ENCODE measurements at regions not wholly inside any gene's neighbourhood (a gene's known extent, or its start where the extent isn't known, plus 50 kb on each side); places are given as distances from the start of the nearest gene placed in this dataset.

DNA sequence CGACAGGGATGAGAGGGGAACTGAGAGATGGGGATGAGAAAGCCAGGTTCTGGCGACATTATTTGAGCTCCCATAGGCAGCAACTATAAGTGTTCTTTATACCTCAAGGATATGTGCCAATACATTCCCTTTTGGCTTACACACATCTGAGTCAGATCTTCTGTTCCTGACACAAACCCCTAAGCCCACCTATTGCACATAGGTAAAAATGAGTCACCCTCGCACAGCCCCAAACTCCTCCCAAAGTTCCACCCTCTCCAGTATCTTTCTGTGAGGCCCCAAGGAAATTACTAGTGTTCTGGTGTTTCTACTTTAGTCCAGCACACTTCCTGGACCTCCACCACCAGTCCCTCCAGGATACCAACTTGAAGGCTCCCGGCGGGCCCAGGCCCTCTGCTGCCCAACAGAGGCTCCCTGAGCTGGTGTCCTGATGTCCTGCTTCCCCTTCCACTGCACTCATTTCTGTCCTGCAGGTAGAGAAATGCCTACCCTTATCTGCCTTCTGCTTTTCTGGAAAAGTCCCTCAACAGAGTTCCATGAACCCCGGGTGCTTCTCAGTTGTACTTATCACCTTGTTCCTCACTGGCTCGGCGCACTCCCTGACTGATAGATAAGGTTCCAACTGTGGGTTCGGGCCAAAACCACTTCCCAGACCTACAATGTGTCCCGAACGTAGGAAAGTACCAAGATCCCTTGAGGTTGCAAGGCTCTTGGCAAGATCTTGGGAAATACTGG, 125.5 kb downstream of the EN1 start:
- H3K4me3 ChIP-seq (ENCODE audit: low read depth, low read length), result no peak overlapping the region
- DNase-seq (ENCODE audit: low read depth), result no peak
- TF ChIP-seq, protein P1, sequence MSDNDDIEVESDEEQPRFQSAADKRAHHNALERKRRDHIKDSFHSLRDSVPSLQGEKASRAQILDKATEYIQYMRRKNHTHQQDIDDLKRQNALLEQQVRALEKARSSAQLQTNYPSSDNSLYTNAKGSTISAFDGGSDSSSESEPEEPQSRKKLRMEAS (IDR thresholded peaks at IDR 0.05; ENCODE audit: low read depth, low read length), result no peak
- no peak for TF ChIP-seq MYC (IDR thresholded peaks at IDR 0.05; ENCODE audit: low read depth, low read length)
- TF ChIP-seq, protein P2, sequence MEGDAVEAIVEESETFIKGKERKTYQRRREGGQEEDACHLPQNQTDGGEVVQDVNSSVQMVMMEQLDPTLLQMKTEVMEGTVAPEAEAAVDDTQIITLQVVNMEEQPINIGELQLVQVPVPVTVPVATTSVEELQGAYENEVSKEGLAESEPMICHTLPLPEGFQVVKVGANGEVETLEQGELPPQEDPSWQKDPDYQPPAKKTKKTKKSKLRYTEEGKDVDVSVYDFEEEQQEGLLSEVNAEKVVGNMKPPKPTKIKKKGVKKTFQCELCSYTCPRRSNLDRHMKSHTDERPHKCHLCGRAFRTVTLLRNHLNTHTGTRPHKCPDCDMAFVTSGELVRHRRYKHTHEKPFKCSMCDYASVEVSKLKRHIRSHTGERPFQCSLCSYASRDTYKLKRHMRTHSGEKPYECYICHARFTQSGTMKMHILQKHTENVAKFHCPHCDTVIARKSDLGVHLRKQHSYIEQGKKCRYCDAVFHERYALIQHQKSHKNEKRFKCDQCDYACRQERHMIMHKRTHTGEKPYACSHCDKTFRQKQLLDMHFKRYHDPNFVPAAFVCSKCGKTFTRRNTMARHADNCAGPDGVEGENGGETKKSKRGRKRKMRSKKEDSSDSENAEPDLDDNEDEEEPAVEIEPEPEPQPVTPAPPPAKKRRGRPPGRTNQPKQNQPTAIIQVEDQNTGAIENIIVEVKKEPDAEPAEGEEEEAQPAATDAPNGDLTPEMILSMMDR (IDR thresholded peaks at IDR 0.05; ENCODE audit: low read depth, low read length), result no peak
- TF ChIP-seq POLR2A (IDR thresholded peaks at IDR 0.05; ENCODE audit: extremely low read depth, insufficient read length), result no peak

DNA sequence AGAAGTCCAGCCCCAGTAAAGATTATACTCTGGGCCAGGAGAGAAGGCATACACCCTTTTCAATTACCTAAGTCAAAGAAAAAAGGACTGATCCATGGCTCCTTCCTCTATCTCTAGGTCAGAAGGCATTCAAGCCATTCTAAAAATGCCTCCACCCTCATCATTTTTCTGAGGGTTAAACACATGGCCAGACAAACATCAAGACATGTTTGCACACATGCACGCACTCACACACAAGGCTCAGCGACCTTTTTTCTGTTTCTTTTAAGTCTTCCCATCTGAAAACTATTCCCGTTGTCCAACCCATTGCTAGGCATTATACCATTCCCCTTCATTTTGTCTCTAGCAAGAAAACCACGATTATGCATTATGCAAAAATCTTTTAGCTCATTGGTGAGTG, 126.6 kb downstream of the EN1 start:
- no peak for DNase-seq (ENCODE audit: low read depth)
- no peak for TF ChIP-seq MYC (IDR thresholded peaks at IDR 0.05; ENCODE audit: low read depth, low read length)
- TF ChIP-seq, protein P2 (IDR thresholded peaks at IDR 0.05; ENCODE audit: low read depth, low read length), result no peak
- no peak for TF ChIP-seq POLR2A (IDR thresholded peaks at IDR 0.05; ENCODE audit: extremely low read depth, insufficient read length)
- TF ChIP-seq, protein P1 (IDR thresholded peaks at IDR 0.05; ENCODE audit: low read depth, low read length), result no peak
- H3K4me3 ChIP-seq (ENCODE audit: low read depth, low read length), result no peak overlapping the region

DNA sequence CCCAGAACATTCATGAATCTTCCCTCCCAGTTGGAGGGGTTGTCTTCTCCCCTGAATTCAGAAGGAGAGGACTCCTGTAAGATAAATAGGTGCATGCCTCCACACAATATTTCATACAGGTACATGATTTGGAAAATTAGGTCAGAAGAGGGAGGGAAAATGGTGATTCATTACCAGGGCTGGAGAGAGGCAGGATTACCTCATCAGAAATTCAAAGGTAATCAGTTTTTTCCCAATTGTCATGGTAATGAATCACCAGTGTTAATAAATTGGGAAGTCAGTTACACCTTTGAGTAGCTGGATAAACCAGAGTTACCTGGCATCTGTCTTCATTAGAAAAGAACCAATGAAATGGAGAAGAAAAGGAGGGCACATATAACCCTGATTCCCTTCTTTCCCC, 128.5 kb downstream of the EN1 start:
- H3K4me3 ChIP-seq (ENCODE audit: low read depth, low read length), result no peak overlapping the region
- no peak for DNase-seq (ENCODE audit: low read depth)
- TF ChIP-seq, protein P1 (IDR thresholded peaks at IDR 0.05; ENCODE audit: low read depth, low read length), result no peak
- TF ChIP-seq MYC (IDR thresholded peaks at IDR 0.05; ENCODE audit: low read depth, low read length) (no peak), POLR2A (IDR thresholded peaks at IDR 0.05; ENCODE audit: extremely low read depth, insufficient read length) (no peak)
- TF ChIP-seq, protein P2 (IDR thresholded peaks at IDR 0.05; ENCODE audit: low read depth, low read length), result no peak

DNA sequence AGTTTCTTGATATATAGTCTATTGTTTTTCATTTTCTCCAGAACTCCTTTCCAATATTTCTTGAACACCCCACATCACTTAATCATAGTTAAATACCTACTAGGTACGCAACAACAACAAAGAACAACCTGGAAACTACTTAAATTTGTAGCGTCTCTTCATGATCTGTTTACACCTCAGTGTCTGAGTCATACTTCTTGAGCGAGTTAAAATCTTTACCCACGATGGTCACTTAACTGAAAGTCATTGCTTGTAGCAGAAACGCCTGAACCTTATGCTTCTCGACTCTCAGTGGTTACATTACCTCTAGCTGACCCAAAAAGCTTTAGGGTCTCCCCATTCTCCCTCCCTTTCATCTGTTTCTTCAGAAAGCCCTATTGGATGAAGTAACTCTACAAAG, 131.3 kb downstream of the EN1 start:
- no peak overlapping the region for H3K4me3 ChIP-seq (ENCODE audit: low read depth, low read length)
- DNase-seq (ENCODE audit: low read depth), result no peak
- TF ChIP-seq MYC (IDR thresholded peaks at IDR 0.05; ENCODE audit: low read depth, low read length) (no peak), POLR2A (IDR thresholded peaks at IDR 0.05; ENCODE audit: extremely low read depth, insufficient read length) (no peak)
- TF ChIP-seq, protein P2 (IDR thresholded peaks at IDR 0.05; ENCODE audit: low read depth, low read length), result no peak
- TF ChIP-seq, protein P1 (IDR thresholded peaks at IDR 0.05; ENCODE audit: low read depth, low read length), result no peak

DNA sequence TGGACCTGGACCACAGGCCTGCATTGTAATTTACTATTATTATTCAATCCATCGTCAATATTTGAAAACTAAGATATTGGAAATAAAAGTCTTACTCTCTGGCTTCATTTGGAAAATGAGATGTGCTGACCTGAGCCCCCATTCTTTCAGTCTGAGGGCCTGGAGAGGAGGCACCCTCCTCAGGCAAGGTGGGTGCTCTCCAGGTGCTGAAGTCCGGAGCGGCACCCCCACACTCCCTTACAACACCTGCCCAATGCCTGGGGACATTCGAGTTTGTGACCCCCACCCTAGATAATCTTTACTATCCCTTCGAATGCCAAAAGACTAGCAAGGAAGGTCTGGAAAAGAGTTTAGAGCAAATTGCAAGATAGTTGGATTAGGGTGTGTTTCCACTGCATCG, 133.3 kb downstream of the EN1 start:
- no peak for DNase-seq (ENCODE audit: low read depth)
- H3K4me3 ChIP-seq (ENCODE audit: low read depth, low read length), result no peak overlapping the region
- TF ChIP-seq, protein P2 (IDR thresholded peaks at IDR 0.05; ENCODE audit: low read depth, low read length), result no peak
- TF ChIP-seq MYC (IDR thresholded peaks at IDR 0.05; ENCODE audit: low read depth, low read length) (no peak), POLR2A (IDR thresholded peaks at IDR 0.05; ENCODE audit: extremely low read depth, insufficient read length) (no peak)
- TF ChIP-seq, protein P1 (IDR thresholded peaks at IDR 0.05; ENCODE audit: low read depth, low read length), result no peak
